ENCODE measurements at regions not wholly inside any gene's neighbourhood (a gene's known extent, or its start where the extent isn't known, plus 50 kb on each side); places are given as distances from the start of the nearest gene placed in this dataset.

GRCh38 chr3:176969066-176969465 lies 228.2 kb downstream of the TBL1XR1 start:
- DNase-seq (ENCODE audit: low read depth in 2 of 2): no peak

GRCh38 chr3:176968631-176969030 lies 228.7 kb downstream of the TBL1XR1 start:
- DNase-seq (ENCODE audit: low read depth in 2 of 2): no peak

GRCh38 chr3:176967522-176967921 lies 229.8 kb downstream of the TBL1XR1 start:
- DNase-seq (ENCODE audit: low read depth in 2 of 2): no peak

GRCh38 chr3:176964661-176965060 lies 232.6 kb downstream of the TBL1XR1 start:
- DNase-seq (ENCODE audit: low read depth in 2 of 2): no peak

GRCh38 chr3:176961916-176962315 lies 235.4 kb downstream of the TBL1XR1 start:
- no peak for DNase-seq (ENCODE audit: low read depth in 2 of 2)

- no peak for DNase-seq (ENCODE audit: low read depth in 2 of 2)
Observed at GRCh38 chr3:176959867-176960266, 237.4 kb downstream of the TBL1XR1 start.

- no peak for DNase-seq (ENCODE audit: low read depth in 2 of 2)
Observed at GRCh38 chr3:176958560-176958959, 238.7 kb downstream of the TBL1XR1 start.

GRCh38 chr3:176954517-176954916 lies 242.8 kb downstream of the TBL1XR1 start:
- DNase-seq (ENCODE audit: low read depth in 2 of 2): no peak

GRCh38 chr3:176953106-176954060 lies 243.9 kb downstream of the TBL1XR1 start:
- DNase-seq (ENCODE audit: low read depth in 2 of 2): no peak

GRCh38 chr3:176951586-176952292 lies 245.5 kb downstream of the TBL1XR1 start:
- no peak for DNase-seq (ENCODE audit: low read depth in 2 of 2)

GRCh38 chr3:176951144-176951543 lies 246.1 kb downstream of the TBL1XR1 start:
- no peak for DNase-seq (ENCODE audit: low read depth in 2 of 2)

GRCh38 chr3:176950743-176951142 lies 246.5 kb downstream of the TBL1XR1 start:
- DNase-seq (ENCODE audit: low read depth in 2 of 2): no peak

GRCh38 chr3:176948151-176948550 lies 249.1 kb downstream of the TBL1XR1 start:
- DNase-seq (ENCODE audit: low read depth in 2 of 2): no peak

- no peak for DNase-seq (ENCODE audit: low read depth in 2 of 2)
Observed at GRCh38 chr3:176946202-176946601, 251.1 kb downstream of the TBL1XR1 start.

- no peak for DNase-seq (ENCODE audit: low read depth in 2 of 2)
Observed at GRCh38 chr3:176942305-176942704, 255.0 kb downstream of the TBL1XR1 start.

GRCh38 chr3:176941689-176942088 lies 255.6 kb downstream of the TBL1XR1 start:
- DNase-seq (ENCODE audit: low read depth in 2 of 2): no peak

GRCh38 chr3:176939022-176939817 lies 258.1 kb downstream of the TBL1XR1 start:
- DNase-seq (ENCODE audit: low read depth in 2 of 2): peak in 1 of 2 experiments; percentile 13

- no peak for DNase-seq (ENCODE audit: low read depth in 2 of 2)
Observed at GRCh38 chr3:176937994-176938393, 259.3 kb downstream of the TBL1XR1 start.

- no peak for DNase-seq (ENCODE audit: low read depth in 2 of 2)
Observed at GRCh38 chr3:176937541-176937940, 259.7 kb downstream of the TBL1XR1 start.

- DNase-seq (ENCODE audit: low read depth in 2 of 2): no peak
Observed at GRCh38 chr3:176935194-176935888, 261.9 kb downstream of the TBL1XR1 start.

GRCh38 chr3:176934698-176935097 lies 262.6 kb downstream of the TBL1XR1 start:
- no peak for DNase-seq (ENCODE audit: low read depth in 2 of 2)

All from stimulated activated CD4-positive, alpha-beta T cell treated with anti-CD3 and anti-CD28 coated beads, Interleukin-12 subunit alpha, Interleukin-12 subunit beta, amount 100 ng/mL, for 24 hours (primary cell).